ENCODE measurements at regions not wholly inside any gene's neighbourhood (a gene's known extent, or its start where the extent isn't known, plus 50 kb on each side); places are given as distances from the start of the nearest gene placed in this dataset.

- Histone ChIP-seq H3K36me3 (ENCODE audit: control insufficient read depth, insufficient read depth, low read length) (no peaks in the 10 kb centered on the region), H2BK15ac (replicated peaks; ENCODE audit: low read depth) (no peak overlapping the region), H3K56ac (ENCODE audit: low read length) (no peak overlapping the region), H3K79me1 (ENCODE audit: low read length) (no peaks in the 10 kb centered on the region), H4K8ac (ENCODE audit: low read depth, low read length) (no peak overlapping the region), H3K27ac (ENCODE audit: low read depth, low read length) (no peak overlapping the region), H4K5ac (ENCODE audit: low read length) (no peak overlapping the region), H3K4me2 (ENCODE audit: low read length) (no peak overlapping the region), H2BK5ac (ENCODE audit: low read length) (no peak overlapping the region), H3K4me3 (ENCODE audit: low read length) (no peak overlapping the region), H2BK120ac (ENCODE audit: low read depth, low read length) (no peak overlapping the region), H2AK5ac (ENCODE audit: low read length) (no peak overlapping the region), H3K4ac (ENCODE audit: low read depth, low read length) (no peak overlapping the region), H3K23ac (ENCODE audit: low read length) (no peak overlapping the region), H3K4me1 (ENCODE audit: control insufficient read depth, low read depth, low read length) (no peaks in the 10 kb centered on the region), H3K18ac (ENCODE audit: low read length) (no peak overlapping the region), H3K27me3 (ENCODE audit: insufficient read depth, low read length, poor library complexity) (no peaks in the 10 kb centered on the region), H3K79me2 (ENCODE audit: control insufficient read depth, insufficient read depth, low read length) (no peaks in the 10 kb centered on the region), H3K9ac (ENCODE audit: low read length) (no peak overlapping the region)
- no CpG with 5 or more reads among the region's 1 CpG for WGBS (ENCODE audit: extremely low coverage, insufficient coverage, low lambda C conversion rate)
- no peak for DNase-seq
These were observed 54.6 kb downstream of the ARL4A start for GRCh38 chr7:12741951-12742575.

GRCh38 chr7:12746211-12746610 lies 58.8 kb downstream of the ARL4A start:
- WGBS (ENCODE audit: extremely low coverage, insufficient coverage, low lambda C conversion rate) = no CpG with 5 or more reads among the region's 1 CpG
- Histone ChIP-seq H3K36me3 (ENCODE audit: control insufficient read depth, insufficient read depth, low read length) (no peaks in the 10 kb centered on the region), H3K9ac (ENCODE audit: low read length) (no peak overlapping the region), H2BK120ac (ENCODE audit: low read depth, low read length) (no peak overlapping the region), H4K8ac (ENCODE audit: low read depth, low read length) (no peak overlapping the region), H3K27ac (ENCODE audit: low read depth, low read length) (no peak overlapping the region), H4K5ac (ENCODE audit: low read length) (no peak overlapping the region), H3K18ac (ENCODE audit: low read length) (no peak overlapping the region), H2BK15ac (replicated peaks; ENCODE audit: low read depth) (no peak overlapping the region), H2AK5ac (ENCODE audit: low read length) (no peak overlapping the region), H3K4me1 (ENCODE audit: control insufficient read depth, low read depth, low read length) (no peaks in the 10 kb centered on the region), H2BK5ac (ENCODE audit: low read length) (no peak overlapping the region), H3K56ac (ENCODE audit: low read length) (no peak overlapping the region), H3K4me3 (ENCODE audit: low read length) (no peak overlapping the region), H3K4ac (ENCODE audit: low read depth, low read length) (no peak overlapping the region), H3K27me3 (ENCODE audit: insufficient read depth, low read length, poor library complexity) (no peaks in the 10 kb centered on the region), H3K79me2 (ENCODE audit: control insufficient read depth, insufficient read depth, low read length) (no peaks in the 10 kb centered on the region), H3K79me1 (ENCODE audit: low read length) (no peaks in the 10 kb centered on the region), H3K4me2 (ENCODE audit: low read length) (no peak overlapping the region), H3K23ac (ENCODE audit: low read length) (no peak overlapping the region)
- no peak for DNase-seq

GRCh38 chr7:12747687-12748306 lies 60.4 kb downstream of the ARL4A start:
- no peaks in the 10 kb centered on the region for H3K27me3 ChIP-seq (ENCODE audit: insufficient read depth, low read length, poor library complexity)
- H3K4me3 ChIP-seq (ENCODE audit: low read length) = no peak overlapping the region
- no peaks in the 10 kb centered on the region for H3K79me1 ChIP-seq (ENCODE audit: low read length)
- no peaks in the 10 kb centered on the region for H3K79me2 ChIP-seq (ENCODE audit: control insufficient read depth, insufficient read depth, low read length)
- no peak overlapping the region for H2BK5ac ChIP-seq (ENCODE audit: low read length)
- H3K4ac ChIP-seq (ENCODE audit: low read depth, low read length) = no peak overlapping the region
- no CpG with 5 or more reads among the region's 10 CpGs for WGBS (ENCODE audit: extremely low coverage, insufficient coverage, low lambda C conversion rate)
- no peak overlapping the region for H2BK15ac ChIP-seq (replicated peaks; ENCODE audit: low read depth)
- no peak overlapping the region for H2AK5ac ChIP-seq (ENCODE audit: low read length)
- no peak overlapping the region for H4K5ac ChIP-seq (ENCODE audit: low read length)
- H3K23ac ChIP-seq (ENCODE audit: low read length) = no peak overlapping the region
- no peak overlapping the region for H3K27ac ChIP-seq (ENCODE audit: low read depth, low read length)
- H3K56ac ChIP-seq (ENCODE audit: low read length) = no peak overlapping the region
- H3K36me3 ChIP-seq (ENCODE audit: control insufficient read depth, insufficient read depth, low read length) = no peaks in the 10 kb centered on the region
- H4K8ac ChIP-seq (ENCODE audit: low read depth, low read length) = no peak overlapping the region
- no peak overlapping the region for H2BK120ac ChIP-seq (ENCODE audit: low read depth, low read length)
- no peak overlapping the region for H3K18ac ChIP-seq (ENCODE audit: low read length)
- no peak for DNase-seq
- H3K9ac ChIP-seq (ENCODE audit: low read length) = no peak overlapping the region
- no peak overlapping the region for H3K4me2 ChIP-seq (ENCODE audit: low read length)
- no peaks in the 10 kb centered on the region for H3K4me1 ChIP-seq (ENCODE audit: control insufficient read depth, low read depth, low read length)

GRCh38 chr7:12749069-12749468 lies 61.6 kb downstream of the ARL4A start:
- WGBS (ENCODE audit: extremely low coverage, insufficient coverage, low lambda C conversion rate) = no CpG with 5 or more reads among the region's 3 CpGs
- H2AK5ac ChIP-seq (ENCODE audit: low read length) = no peak overlapping the region
- H3K27me3 ChIP-seq (ENCODE audit: insufficient read depth, low read length, poor library complexity) = no peaks in the 10 kb centered on the region
- no peak overlapping the region for H3K4ac ChIP-seq (ENCODE audit: low read depth, low read length)
- no peak overlapping the region for H4K8ac ChIP-seq (ENCODE audit: low read depth, low read length)
- H3K79me1 ChIP-seq (ENCODE audit: low read length) = no peaks in the 10 kb centered on the region
- no peak overlapping the region for H3K56ac ChIP-seq (ENCODE audit: low read length)
- H4K5ac ChIP-seq (ENCODE audit: low read length) = no peak overlapping the region
- H3K23ac ChIP-seq (ENCODE audit: low read length) = no peak overlapping the region
- H3K4me1 ChIP-seq (ENCODE audit: control insufficient read depth, low read depth, low read length) = no peaks in the 10 kb centered on the region
- H3K36me3 ChIP-seq (ENCODE audit: control insufficient read depth, insufficient read depth, low read length) = no peaks in the 10 kb centered on the region
- no peak overlapping the region for H3K27ac ChIP-seq (ENCODE audit: low read depth, low read length)
- H3K4me2 ChIP-seq (ENCODE audit: low read length) = no peak overlapping the region
- H3K79me2 ChIP-seq (ENCODE audit: control insufficient read depth, insufficient read depth, low read length) = no peaks in the 10 kb centered on the region
- DNase-seq = no peak
- H2BK120ac ChIP-seq (ENCODE audit: low read depth, low read length) = no peak overlapping the region
- no peak overlapping the region for H2BK5ac ChIP-seq (ENCODE audit: low read length)
- H3K4me3 ChIP-seq (ENCODE audit: low read length) = no peak overlapping the region
- no peak overlapping the region for H3K18ac ChIP-seq (ENCODE audit: low read length)
- H2BK15ac ChIP-seq (replicated peaks; ENCODE audit: low read depth) = no peak overlapping the region
- no peak overlapping the region for H3K9ac ChIP-seq (ENCODE audit: low read length)

- Histone ChIP-seq H4K8ac (ENCODE audit: low read depth, low read length) (no peak overlapping the region), H3K23ac (ENCODE audit: low read length) (no peak overlapping the region), H3K18ac (ENCODE audit: low read length) (no peak overlapping the region), H3K79me2 (ENCODE audit: control insufficient read depth, insufficient read depth, low read length) (no peaks in the 10 kb centered on the region), H3K4ac (ENCODE audit: low read depth, low read length) (no peak overlapping the region), H3K36me3 (ENCODE audit: control insufficient read depth, insufficient read depth, low read length) (no peaks in the 10 kb centered on the region), H3K27me3 (ENCODE audit: insufficient read depth, low read length, poor library complexity) (no peaks in the 10 kb centered on the region), H3K9ac (ENCODE audit: low read length) (no peak overlapping the region), H3K56ac (ENCODE audit: low read length) (no peak overlapping the region), H4K5ac (ENCODE audit: low read length) (no peak overlapping the region), H3K4me3 (ENCODE audit: low read length) (no peak overlapping the region), H2AK5ac (ENCODE audit: low read length) (no peak overlapping the region), H2BK15ac (replicated peaks; ENCODE audit: low read depth) (no peak overlapping the region), H3K27ac (ENCODE audit: low read depth, low read length) (no peak overlapping the region), H3K4me1 (ENCODE audit: control insufficient read depth, low read depth, low read length) (no peaks in the 10 kb centered on the region), H2BK120ac (ENCODE audit: low read depth, low read length) (no peak overlapping the region), H3K79me1 (ENCODE audit: low read length) (no peaks in the 10 kb centered on the region), H2BK5ac (ENCODE audit: low read length) (no peak overlapping the region), H3K4me2 (ENCODE audit: low read length) (no peak overlapping the region)
- no CpG with 5 or more reads among the region's 2 CpGs for WGBS (ENCODE audit: extremely low coverage, insufficient coverage, low lambda C conversion rate)
- no peak for DNase-seq
These were observed 62.3 kb downstream of the ARL4A start for GRCh38 chr7:12749746-12750145.

- no peaks in the 10 kb centered on the region for H3K4me1 ChIP-seq (ENCODE audit: control insufficient read depth, low read depth, low read length)
These were observed 64.3 kb downstream of the ARL4A start for GRCh38 chr7:12751764-12752163.

More at GRCh38 chr7:12751764-12752163, 64.3 kb downstream of the ARL4A start:
- Histone ChIP-seq H2BK120ac (ENCODE audit: low read depth, low read length) (no peak overlapping the region), H3K4me2 (ENCODE audit: low read length) (no peak overlapping the region), H3K9ac (ENCODE audit: low read length) (no peak overlapping the region), H3K4ac (ENCODE audit: low read depth, low read length) (no peak overlapping the region), H4K5ac (ENCODE audit: low read length) (no peak overlapping the region), H3K56ac (ENCODE audit: low read length) (no peak overlapping the region), H3K23ac (ENCODE audit: low read length) (no peak overlapping the region), H3K79me2 (ENCODE audit: control insufficient read depth, insufficient read depth, low read length) (no peaks in the 10 kb centered on the region), H3K4me3 (ENCODE audit: low read length) (no peak overlapping the region), H3K79me1 (ENCODE audit: low read length) (no peaks in the 10 kb centered on the region), H3K27me3 (ENCODE audit: insufficient read depth, low read length, poor library complexity) (no peaks in the 10 kb centered on the region), H3K36me3 (ENCODE audit: control insufficient read depth, insufficient read depth, low read length) (no peaks in the 10 kb centered on the region), H2BK5ac (ENCODE audit: low read length) (no peak overlapping the region), H2BK15ac (replicated peaks; ENCODE audit: low read depth) (no peak overlapping the region), H3K27ac (ENCODE audit: low read depth, low read length) (no peak overlapping the region), H4K8ac (ENCODE audit: low read depth, low read length) (no peak overlapping the region), H3K18ac (ENCODE audit: low read length) (no peak overlapping the region), H2AK5ac (ENCODE audit: low read length) (no peak overlapping the region)
- no CpG with 5 or more reads among the region's 3 CpGs for WGBS (ENCODE audit: extremely low coverage, insufficient coverage, low lambda C conversion rate)
- no peak for DNase-seq

Measured in mesendoderm (in vitro differentiated cells).